Naive thymus-derived CD4-positive, alpha-beta T cell (primary cell): ENCODE measurements at regions not wholly inside any gene's neighbourhood (a gene's known extent, or its start where the extent isn't known, plus 50 kb on each side); places are given as distances from the start of the nearest gene placed in this dataset.
A peak's percentile ranks its signal among the peaks of the same experiment; 100 is the strongest.

Source experiments
- ATAC-seq: fragments of 150-1000 bp; cut with Tn5 transposase; 2 replicates; pipeline ENCODE4 v1.10.0; 2021; ENCODE audit warnings: mild to moderate bottlenecking, moderate library complexity
- CTCF ChIA-PET: fragments of 350-600 bp; sonication (Branson Sonifier 250); formaldehyde crosslinking; loops from one replicate; lab custom pipeline; 2021; ENCODE audit warnings: antibody characterized with exemption; lab: Charles Lee
- POLR2A ChIA-PET: fragments of 350-600 bp; sonication (Branson Sonifier 250); formaldehyde crosslinking; loops from one replicate; lab custom pipeline; 2021; ENCODE audit warnings: antibody characterized with exemption, inconsistent platforms; lab: Charles Lee
- DNase-seq, 9 donors: peaks; one replicate each; pipeline versions ENCODE4 v3.0.0 to v3.0.0-alpha.2; 2020 to 2022; ENCODE audit warnings: mixed read lengths in 1 of 9
- H3K27ac ChIP-seq: one replicate; pipeline ENCODE4 v1.7.0; 2013; ENCODE audit warnings: mild to moderate bottlenecking, low read depth, low read length, moderate library complexity
- H3K27me3 ChIP-seq, 2 donors: one replicate each; pipeline ENCODE4 v1.7.0; 2013; ENCODE audit warnings: low read length in 2 of 2, mild to moderate bottlenecking in 2 of 2, moderate library complexity in 2 of 2; ENCODE audit not compliant: control insufficient read depth in 2 of 2, insufficient read depth in 2 of 2
- H3K36me3 ChIP-seq, 3 experiments: 1 replicate in 2 of 3; 2 replicates in 1 of 3; pipeline ENCODE4 v1.7.0; 2013; ENCODE audit warnings: low read length in 3 of 3, mild to moderate bottlenecking in 3 of 3, moderate library complexity in 1 of 3; ENCODE audit not compliant: insufficient read depth in 3 of 3, control insufficient read depth in 2 of 3
- H3K4me1 ChIP-seq, 2 donors: one replicate each; pipeline ENCODE4 v1.7.0; 2013; ENCODE audit warnings: low read length in 2 of 2, mild to moderate bottlenecking in 2 of 2, moderate library complexity in 1 of 2; ENCODE audit not compliant: control insufficient read depth in 2 of 2, insufficient read depth in 2 of 2
- H3K4me3 ChIP-seq: 2 replicates; pipeline ENCODE4 v1.7.0; 2013; ENCODE audit warnings: mild to moderate bottlenecking, low read length
- H3K9me3 ChIP-seq, 3 experiments: 1 replicate in 2 of 3; 2 replicates in 1 of 3; pipeline ENCODE4 v1.7.0; 2013; ENCODE audit warnings: low read length in 3 of 3; ENCODE audit not compliant: control insufficient read depth in 2 of 3
- H3K27ac Mint-ChIP-seq, 9 donors: one replicate each; pipeline ENCODE4 v1.8.0; 2020 to 2022; ENCODE audit warnings: mixed read lengths in 9 of 9, mild to moderate bottlenecking in 8 of 9, moderate library complexity in 5 of 9, inconsistent platforms in 2 of 9
- H3K27me3 Mint-ChIP-seq, 5 donors: one replicate each; pipeline ENCODE4 v1.8.0; 2021 to 2022; ENCODE audit warnings: mixed read lengths in 5 of 5, mild to moderate bottlenecking in 1 of 5
- H3K36me3 Mint-ChIP-seq, 5 donors: one replicate each; pipeline ENCODE4 v1.8.0; 2020 to 2022; ENCODE audit warnings: mixed read lengths in 5 of 5, mild to moderate bottlenecking in 3 of 5, inconsistent platforms in 1 of 5
- H3K4me1 Mint-ChIP-seq, 7 donors: one replicate each; pipeline ENCODE4 v1.8.0; 2020 to 2022; ENCODE audit warnings: mixed read lengths in 7 of 7, mild to moderate bottlenecking in 3 of 7, inconsistent platforms in 1 of 7
- H3K4me3 Mint-ChIP-seq, 10 donors: one replicate each; pipeline ENCODE4 v1.8.0; 2020 to 2022; ENCODE audit warnings: mild to moderate bottlenecking in 10 of 10, mixed read lengths in 10 of 10, moderate library complexity in 6 of 10, inconsistent platforms in 2 of 10
- H3K9me3 Mint-ChIP-seq, 11 donors: one replicate each; pipeline ENCODE4 v1.8.0; 2020 to 2022; ENCODE audit warnings: mixed read lengths in 11 of 11, mild to moderate bottlenecking in 4 of 11, inconsistent platforms in 1 of 11, moderate library complexity in 1 of 11
- intact Hi-C, 2 donors: fragments of 100-400 bp; cut with micrococcal nuclease; formaldehyde crosslinking; loops; one replicate each; pipeline ENCODE4 v1.15.1; 2023

- CTCF ChIA-PET: no interaction called here
- H3K27ac Mint-ChIP-seq: no peak overlapping the region
- no peak overlapping the region for H3K4me3 ChIP-seq
- no peaks in the 10 kb centered on the region for H3K27me3 ChIP-seq
- intact Hi-C loops: no loop called here
- POLR2A ChIA-PET: interaction anchor here (0.6 kb wide), 1 partner anchor 372 kb away, joined by 3 read pairs; no protein-coding TSS in a partner anchor
- no peak overlapping the region for H3K27ac ChIP-seq
- H3K36me3 ChIP-seq: no peaks in the 10 kb centered on the region
- H3K27me3 Mint-ChIP-seq: no peaks in the 10 kb centered on the region
- no peaks in the 10 kb centered on the region for H3K9me3 ChIP-seq
- H3K9me3 Mint-ChIP-seq: peaks cover 0 to 4% (median 0%) of the 10 kb centered on the region in 11 donors
- no peak overlapping the region for H3K4me3 Mint-ChIP-seq
- peaks cover 0 to 4% (median 0%) of the 10 kb centered on the region in 5 donors for H3K36me3 Mint-ChIP-seq
- ATAC-seq (no peak), DNase-seq (no peak)
- H3K4me1 Mint-ChIP-seq: peaks cover 0 to 3% (median 2%) of the 10 kb centered on the region in 7 donors
- no peaks in the 10 kb centered on the region for H3K4me1 ChIP-seq
Measured at GRCh38 chr14:98894600-98894999, 377.4 kb downstream of the BCL11B start.

GRCh38 chr14:98896449-98896848, 375.5 kb downstream of the BCL11B start:
- Mint-ChIP-seq H3K27ac (peak overlapping the region in 1 of 9 donors; percentile 40), H3K27me3 (no peaks in the 10 kb centered on the region), H3K9me3 (peaks cover 0 to 4% (median 0%) of the 10 kb centered on the region in 11 donors), H3K36me3 (peaks cover 0 to 4% (median 0%) of the 10 kb centered on the region in 5 donors), H3K4me1 (peaks cover 0 to 5% (median 0%) of the 10 kb centered on the region in 7 donors), H3K4me3 (no peak overlapping the region)
- H3K27ac ChIP-seq: no peak overlapping the region
- no peaks in the 10 kb centered on the region for H3K9me3 ChIP-seq
- no peaks in the 10 kb centered on the region for H3K36me3 ChIP-seq
- ATAC-seq (no peak), DNase-seq (no peak)
- CTCF ChIA-PET: no interaction called here
- POLR2A ChIA-PET: no interaction called here
- intact Hi-C loops: no loop called here
- H3K4me3 ChIP-seq: no peak overlapping the region
- no peaks in the 10 kb centered on the region for H3K27me3 ChIP-seq
- H3K4me1 ChIP-seq: no peaks in the 10 kb centered on the region

GRCh38 chr14:98897605-98898309, 374.2 kb downstream of the BCL11B start:
- H3K9me3 Mint-ChIP-seq: peaks cover 0 to 2% (median 0%) of the 10 kb centered on the region in 11 donors
- H3K4me3 Mint-ChIP-seq: no peak overlapping the region
- CTCF ChIA-PET: no interaction called here
- H3K4me3 ChIP-seq: no peak overlapping the region
- H3K36me3 ChIP-seq: no peaks in the 10 kb centered on the region
- H3K4me1 ChIP-seq: no peaks in the 10 kb centered on the region
- H3K9me3 ChIP-seq: no peaks in the 10 kb centered on the region
- no peak for DNase-seq
- intact Hi-C loops: no loop called here
- H3K27ac ChIP-seq: no peak overlapping the region
- peak overlapping the region in 1 of 9 donors; percentile 49 for H3K27ac Mint-ChIP-seq
- no peak for ATAC-seq
- H3K27me3 Mint-ChIP-seq: peaks cover 0 to 2% (median 0%) of the 10 kb centered on the region in 5 donors
- H3K36me3 Mint-ChIP-seq: no peaks in the 10 kb centered on the region
- peaks cover 0 to 5% (median 0%) of the 10 kb centered on the region in 7 donors for H3K4me1 Mint-ChIP-seq
- no peaks in the 10 kb centered on the region for H3K27me3 ChIP-seq
- POLR2A ChIA-PET: interaction anchor here (0.6 kb wide), 1 partner anchor 43 kb away, joined by 3 read pairs; no protein-coding TSS in a partner anchor

DNA sequence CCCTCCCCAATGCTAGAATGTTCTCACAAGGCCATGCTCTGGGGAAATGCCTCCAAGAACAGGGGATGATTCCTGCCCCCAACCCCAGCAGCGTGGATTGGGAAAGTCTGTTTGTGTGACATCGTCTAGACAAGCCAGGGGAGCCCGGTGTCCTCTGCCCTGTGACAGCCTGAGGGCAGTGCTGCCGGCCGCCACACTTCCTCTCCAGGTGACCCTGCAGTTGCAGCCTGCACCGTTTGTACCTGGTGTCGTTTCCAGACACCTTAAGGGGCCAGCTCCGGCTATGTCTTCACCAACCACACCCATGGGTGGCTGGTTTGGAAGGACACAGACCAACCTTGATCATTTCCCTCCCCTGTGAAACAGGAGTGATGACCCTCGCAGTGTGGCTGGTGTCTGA, 372.6 kb downstream of the BCL11B start:
- no peak for DNase-seq
- Mint-ChIP-seq H3K27ac (no peak overlapping the region), H3K36me3 (no peaks in the 10 kb centered on the region), H3K27me3 (peaks cover 0 to 2% (median 0%) of the 10 kb centered on the region in 5 donors), H3K9me3 (peaks cover 0 to 2% (median 0%) of the 10 kb centered on the region in 11 donors), H3K4me1 (peaks cover 0 to 5% (median 3%) of the 10 kb centered on the region in 7 donors), H3K4me3 (no peak overlapping the region)
- ATAC-seq: no peak
- Histone ChIP-seq H3K4me1 (no peaks in the 10 kb centered on the region), H3K9me3 (no peaks in the 10 kb centered on the region), H3K27me3 (no peaks in the 10 kb centered on the region), H3K36me3 (no peaks in the 10 kb centered on the region), H3K27ac (no peak overlapping the region), H3K4me3 (no peak overlapping the region)
- ChIA-PET POLR2A (no interaction called here), CTCF (no interaction called here)
- intact Hi-C loops: no loop called here

DNA sequence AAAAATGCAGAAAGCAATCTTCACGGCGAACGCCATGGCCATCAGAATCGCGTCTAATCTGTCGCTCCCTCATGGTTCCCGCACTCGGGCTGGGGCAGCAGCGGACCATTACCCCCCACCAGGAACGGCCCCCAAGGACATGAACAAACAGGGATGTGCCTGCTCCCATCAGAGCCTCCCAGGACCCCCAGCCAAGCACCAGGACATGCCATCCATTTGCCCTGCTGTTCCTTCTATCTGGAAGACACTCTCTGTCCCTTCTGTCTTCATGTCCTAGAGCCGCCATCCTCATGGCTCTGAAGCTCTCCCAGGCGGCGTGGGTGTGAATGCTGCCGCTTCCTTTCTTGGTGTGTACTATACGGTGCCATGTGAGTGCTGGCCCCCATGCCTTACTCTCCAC, 371.8 kb downstream of the BCL11B start:
- intact Hi-C loops: no loop called here
- Histone ChIP-seq H3K4me3 (no peak overlapping the region), H3K27ac (no peak overlapping the region), H3K4me1 (no peaks in the 10 kb centered on the region), H3K9me3 (no peaks in the 10 kb centered on the region), H3K36me3 (no peaks in the 10 kb centered on the region), H3K27me3 (no peaks in the 10 kb centered on the region)
- Mint-ChIP-seq H3K27ac (peak overlapping the region in 2 of 9 donors; percentile 15 to 49), H3K4me3 (no peak overlapping the region), H3K36me3 (no peaks in the 10 kb centered on the region), H3K27me3 (peaks cover 0 to 2% (median 0%) of the 10 kb centered on the region in 5 donors), H3K4me1 (peaks cover 0 to 5% (median 3%) of the 10 kb centered on the region in 7 donors), H3K9me3 (peaks cover 0 to 2% (median 0%) of the 10 kb centered on the region in 11 donors)
- POLR2A ChIA-PET: no interaction called here
- DNase-seq (no peak), ATAC-seq (no peak)
- CTCF ChIA-PET: no interaction called here

DNA sequence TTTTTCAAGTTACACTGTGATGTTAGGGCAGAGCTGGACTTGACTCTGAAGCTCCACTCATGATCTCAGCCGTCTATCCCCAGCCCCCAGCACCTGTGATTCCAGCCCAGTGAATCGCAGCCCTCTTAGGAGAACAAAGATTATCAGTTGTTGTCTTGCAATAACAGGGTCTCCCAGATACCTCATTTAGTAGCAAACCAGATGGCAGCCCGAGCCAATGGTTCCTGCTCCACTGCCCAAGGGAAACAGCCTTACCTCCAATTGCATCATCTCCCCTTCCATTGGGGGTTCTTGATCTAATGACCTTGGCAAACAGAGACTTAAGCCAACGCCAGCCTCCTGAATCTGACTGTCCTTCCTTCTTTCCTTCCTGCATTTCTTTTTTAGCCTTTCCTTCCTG, 371.2 kb downstream of the BCL11B start:
- POLR2A ChIA-PET: no interaction called here
- no peaks in the 10 kb centered on the region for H3K4me1 ChIP-seq
- peaks cover 0 to 2% (median 0%) of the 10 kb centered on the region in 11 donors for H3K9me3 Mint-ChIP-seq
- intact Hi-C loops: no loop called here
- H3K4me1 Mint-ChIP-seq: peaks cover 0 to 5% (median 3%) of the 10 kb centered on the region in 7 donors
- H3K9me3 ChIP-seq: no peaks in the 10 kb centered on the region
- peak overlapping the region in 3 of 9 donors; percentile 15 to 56 (median 39) for H3K27ac Mint-ChIP-seq
- CTCF ChIA-PET: no interaction called here
- ATAC-seq (no peak), DNase-seq (no peak)
- no peak overlapping the region for H3K4me3 Mint-ChIP-seq
- no peak overlapping the region for H3K27ac ChIP-seq
- H3K36me3 ChIP-seq: no peaks in the 10 kb centered on the region
- H3K27me3 Mint-ChIP-seq: peaks cover 0 to 2% (median 0%) of the 10 kb centered on the region in 5 donors
- H3K4me3 ChIP-seq: no peak overlapping the region
- no peaks in the 10 kb centered on the region for H3K36me3 Mint-ChIP-seq
- no peaks in the 10 kb centered on the region for H3K27me3 ChIP-seq
